Ovary (tissue), 3 donors: ENCODE measurements at regions not wholly inside any gene's neighbourhood (a gene's known extent, or its start where the extent isn't known, plus 50 kb on each side); places are given as distances from the start of the nearest gene placed in this dataset.

Experiments used
- EP300 ChIP-seq: sonication (generic); formaldehyde crosslinking; IDR thresholded peaks from one replicate; pipeline ENCODE4 v1.6.1; 2017; ENCODE audit warnings: antibody characterized with exemption
- POLR2A ChIP-seq: fragments of 450-650 bp; IDR thresholded peaks from one replicate; pipeline ENCODE4 v1.6.1; 2017; ENCODE audit warnings: antibody characterized with exemption, mild to moderate bottlenecking, moderate library complexity
- TF ChIP-seq, protein P1 (sequence below), 3 donors: fragments of 450-650 bp in 2 of 3; fragments of 200-600 bp in 1 of 3; IDR thresholded peaks; one replicate each; pipeline versions ENCODE4 v1.5.1 to v1.8.0; 2016 to 2022; ENCODE audit warnings: antibody characterized with exemption in 3 of 3, mild to moderate bottlenecking in 1 of 3
- donor health status: DM: no; HTN: no; CAD: no.

DNA sequence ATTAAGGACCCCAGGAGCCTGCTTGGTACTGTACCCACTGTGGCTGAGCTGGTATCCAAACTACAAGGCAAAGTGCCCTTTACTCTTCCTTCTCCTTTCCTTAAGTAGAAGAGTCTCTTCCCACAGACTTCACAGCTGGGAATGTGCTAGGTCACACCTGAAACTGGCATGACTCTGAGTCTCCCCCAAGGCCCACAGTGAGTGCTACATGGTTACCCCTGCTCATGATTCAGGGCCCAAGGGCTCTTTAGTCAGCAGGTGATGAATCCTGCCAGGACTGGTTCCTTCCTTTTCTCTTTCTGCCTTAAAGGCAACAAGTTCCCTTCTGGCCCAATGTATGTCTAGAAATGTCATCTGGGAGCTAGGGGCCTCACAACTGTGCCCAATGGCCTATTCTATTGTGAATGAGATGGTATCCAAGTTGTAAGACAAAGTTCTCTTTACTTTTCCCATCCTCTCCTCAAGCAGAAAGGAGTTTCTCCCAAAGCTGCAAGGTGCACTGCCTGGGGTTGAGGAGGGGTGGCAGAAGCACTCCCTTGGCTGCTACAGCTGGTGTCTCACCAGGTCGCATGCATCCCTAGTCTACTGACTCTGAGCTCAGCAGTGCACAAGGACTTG lies 134.4 kb downstream of the TMEM38B start:
- TF ChIP-seq, protein P1, sequence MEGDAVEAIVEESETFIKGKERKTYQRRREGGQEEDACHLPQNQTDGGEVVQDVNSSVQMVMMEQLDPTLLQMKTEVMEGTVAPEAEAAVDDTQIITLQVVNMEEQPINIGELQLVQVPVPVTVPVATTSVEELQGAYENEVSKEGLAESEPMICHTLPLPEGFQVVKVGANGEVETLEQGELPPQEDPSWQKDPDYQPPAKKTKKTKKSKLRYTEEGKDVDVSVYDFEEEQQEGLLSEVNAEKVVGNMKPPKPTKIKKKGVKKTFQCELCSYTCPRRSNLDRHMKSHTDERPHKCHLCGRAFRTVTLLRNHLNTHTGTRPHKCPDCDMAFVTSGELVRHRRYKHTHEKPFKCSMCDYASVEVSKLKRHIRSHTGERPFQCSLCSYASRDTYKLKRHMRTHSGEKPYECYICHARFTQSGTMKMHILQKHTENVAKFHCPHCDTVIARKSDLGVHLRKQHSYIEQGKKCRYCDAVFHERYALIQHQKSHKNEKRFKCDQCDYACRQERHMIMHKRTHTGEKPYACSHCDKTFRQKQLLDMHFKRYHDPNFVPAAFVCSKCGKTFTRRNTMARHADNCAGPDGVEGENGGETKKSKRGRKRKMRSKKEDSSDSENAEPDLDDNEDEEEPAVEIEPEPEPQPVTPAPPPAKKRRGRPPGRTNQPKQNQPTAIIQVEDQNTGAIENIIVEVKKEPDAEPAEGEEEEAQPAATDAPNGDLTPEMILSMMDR (IDR thresholded peaks at IDR 0.05): no peak
- TF ChIP-seq POLR2A (no peak), EP300 (no peak)
